ENCODE measurements at regions not wholly inside any gene's neighbourhood (a gene's known extent, or its start where the extent isn't known, plus 50 kb on each side); places are given as distances from the start of the nearest gene placed in this dataset.
A peak's percentile ranks its signal among the peaks of the same experiment; 100 is the strongest.

DNA sequence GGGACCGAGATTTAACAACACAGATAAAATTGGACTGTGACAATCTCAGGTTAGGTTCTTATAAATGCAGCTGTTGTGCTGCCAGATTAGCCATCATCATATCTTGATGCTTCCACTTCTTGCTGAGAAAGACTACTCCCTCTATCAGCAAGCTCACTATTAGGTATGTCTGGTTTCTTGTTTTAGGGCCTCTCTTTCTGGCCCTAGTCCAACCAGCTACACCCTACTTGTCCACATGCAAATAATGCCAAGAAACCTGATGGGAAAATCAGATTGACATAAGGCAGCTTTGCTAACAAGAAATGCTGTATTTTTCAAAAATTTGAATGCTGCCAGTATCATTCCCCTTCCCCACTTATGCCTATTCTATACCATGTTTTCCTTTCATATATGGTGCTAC lies 296.0 kb downstream of the RMST start:
- Histone ChIP-seq H4K20me1 (ENCODE audit: insufficient read depth, low read length) (no peaks in the 10 kb centered on the region), H3K4me1 (ENCODE audit: low read length) (peaks cover 58% of the 10 kb centered on the region), H3K9me3 (replicated peaks; ENCODE audit: insufficient read depth, low read length) (no peaks in the 10 kb centered on the region), H3K9me2 (replicated peaks; ENCODE audit: insufficient read depth, low read length) (no peaks in the 10 kb centered on the region), H3K4me3 (ENCODE audit: low read length) (no peak overlapping the region), H3K27me3 (replicated peaks; ENCODE audit: insufficient read depth, low read length) (no peaks in the 10 kb centered on the region), H3K27ac (ENCODE audit: low read length) (peak overlapping the region; percentile 17; the same call in 1 of the 2 replicates), H3K79me2 (ENCODE audit: low read length) (no peaks in the 10 kb centered on the region), H3K4me2 (ENCODE audit: low read depth, low read length) (no peak overlapping the region), H3F3A (ENCODE audit: insufficient read depth, low read length) (peaks cover 32% of the 10 kb centered on the region), H3K36me3 (replicated peaks; ENCODE audit: insufficient read depth, low read length) (no peaks in the 10 kb centered on the region), H2AFZ (ENCODE audit: low read length) (no peak overlapping the region), H3K9ac (ENCODE audit: low read length) (no peak overlapping the region)
- no peak for TF ChIP-seq EZH2phosphoT487 (IDR thresholded peaks at IDR 0.05; ENCODE audit: low read length)
- no peak for DNase-seq

DNA sequence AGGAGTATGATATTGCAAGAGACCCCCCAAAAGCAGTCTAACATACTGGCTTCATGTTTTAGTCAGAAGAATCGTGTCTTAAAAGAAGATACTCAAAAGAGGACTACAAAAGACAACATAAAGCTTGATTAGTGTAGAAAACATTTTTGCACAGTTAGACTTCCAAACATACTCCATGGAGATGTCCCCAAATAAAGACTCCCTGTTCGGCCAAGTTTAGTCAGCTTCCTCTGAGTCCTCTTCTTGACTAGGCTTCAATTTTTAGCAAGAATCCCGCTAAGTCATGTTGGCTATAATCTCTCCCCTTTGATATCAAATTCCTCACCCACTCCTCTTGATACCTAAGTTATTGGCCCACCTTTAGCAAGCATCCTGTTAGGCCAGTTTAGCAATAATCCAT lies 298.0 kb downstream of the RMST start:
- no peaks in the 10 kb centered on the region for H3K9me3 ChIP-seq (replicated peaks; ENCODE audit: insufficient read depth, low read length)
- no peaks in the 10 kb centered on the region for H4K20me1 ChIP-seq (ENCODE audit: insufficient read depth, low read length)
- H2AFZ ChIP-seq (ENCODE audit: low read length) = no peak overlapping the region
- H3K9me2 ChIP-seq (replicated peaks; ENCODE audit: insufficient read depth, low read length) = no peaks in the 10 kb centered on the region
- H3K4me2 ChIP-seq (ENCODE audit: low read depth, low read length) = no peak overlapping the region
- DNase-seq = no peak
- H3K79me2 ChIP-seq (ENCODE audit: low read length) = no peaks in the 10 kb centered on the region
- H3K27ac ChIP-seq (ENCODE audit: low read length) = no peak overlapping the region
- no peak overlapping the region for H3K4me3 ChIP-seq (ENCODE audit: low read length)
- H3F3A ChIP-seq (ENCODE audit: insufficient read depth, low read length) = peaks cover 13% of the 10 kb centered on the region
- H3K9ac ChIP-seq (ENCODE audit: low read length) = no peak overlapping the region
- H3K4me1 ChIP-seq (ENCODE audit: low read length) = peaks cover 39% of the 10 kb centered on the region
- no peaks in the 10 kb centered on the region for H3K36me3 ChIP-seq (replicated peaks; ENCODE audit: insufficient read depth, low read length)
- no peaks in the 10 kb centered on the region for H3K27me3 ChIP-seq (replicated peaks; ENCODE audit: insufficient read depth, low read length)
- TF ChIP-seq EZH2phosphoT487 (IDR thresholded peaks at IDR 0.05; ENCODE audit: low read length) = no peak
- no peak for TF ChIP-seq EZH2 (optimal IDR thresholded peaks at IDR 0.05; ENCODE audit: low read depth, low read length)
- TF ChIP-seq, protein P1, sequence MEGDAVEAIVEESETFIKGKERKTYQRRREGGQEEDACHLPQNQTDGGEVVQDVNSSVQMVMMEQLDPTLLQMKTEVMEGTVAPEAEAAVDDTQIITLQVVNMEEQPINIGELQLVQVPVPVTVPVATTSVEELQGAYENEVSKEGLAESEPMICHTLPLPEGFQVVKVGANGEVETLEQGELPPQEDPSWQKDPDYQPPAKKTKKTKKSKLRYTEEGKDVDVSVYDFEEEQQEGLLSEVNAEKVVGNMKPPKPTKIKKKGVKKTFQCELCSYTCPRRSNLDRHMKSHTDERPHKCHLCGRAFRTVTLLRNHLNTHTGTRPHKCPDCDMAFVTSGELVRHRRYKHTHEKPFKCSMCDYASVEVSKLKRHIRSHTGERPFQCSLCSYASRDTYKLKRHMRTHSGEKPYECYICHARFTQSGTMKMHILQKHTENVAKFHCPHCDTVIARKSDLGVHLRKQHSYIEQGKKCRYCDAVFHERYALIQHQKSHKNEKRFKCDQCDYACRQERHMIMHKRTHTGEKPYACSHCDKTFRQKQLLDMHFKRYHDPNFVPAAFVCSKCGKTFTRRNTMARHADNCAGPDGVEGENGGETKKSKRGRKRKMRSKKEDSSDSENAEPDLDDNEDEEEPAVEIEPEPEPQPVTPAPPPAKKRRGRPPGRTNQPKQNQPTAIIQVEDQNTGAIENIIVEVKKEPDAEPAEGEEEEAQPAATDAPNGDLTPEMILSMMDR (IDR thresholded peaks at IDR 0.05; ENCODE audit: low read length) = no peak

DNA sequence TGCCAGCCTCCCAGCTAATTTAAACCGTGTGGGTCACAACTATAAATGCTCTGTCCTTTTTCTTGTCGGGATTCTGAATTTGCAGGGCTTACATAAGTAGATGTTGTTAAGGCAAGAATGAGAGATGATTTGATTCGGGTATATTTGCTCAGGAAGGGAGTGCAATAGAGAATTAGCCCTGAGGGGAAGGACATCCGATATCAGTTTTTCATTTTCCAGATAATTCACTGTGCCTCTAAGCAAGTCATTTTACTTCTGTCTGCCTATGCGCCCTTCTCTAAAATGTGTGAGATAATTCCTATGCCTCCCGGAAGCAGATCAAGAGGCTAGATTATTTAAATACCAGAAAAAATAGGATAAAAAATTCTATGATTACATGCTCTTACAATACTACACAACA lies 300.5 kb downstream of the RMST start:
- H3K4me2 ChIP-seq (ENCODE audit: low read depth, low read length) = no peak overlapping the region
- TF ChIP-seq, protein P1 (IDR thresholded peaks at IDR 0.05; ENCODE audit: low read length) = no peak
- no peak for TF ChIP-seq EZH2 (optimal IDR thresholded peaks at IDR 0.05; ENCODE audit: low read depth, low read length)
- no peak for TF ChIP-seq EZH2phosphoT487 (IDR thresholded peaks at IDR 0.05; ENCODE audit: low read length)
- H3K27ac ChIP-seq (ENCODE audit: low read length) = no peak overlapping the region
- H3K9me3 ChIP-seq (replicated peaks; ENCODE audit: insufficient read depth, low read length) = no peaks in the 10 kb centered on the region
- H3K9ac ChIP-seq (ENCODE audit: low read length) = no peak overlapping the region
- H3K4me1 ChIP-seq (ENCODE audit: low read length) = peaks cover 18% of the 10 kb centered on the region
- no peak overlapping the region for H3K4me3 ChIP-seq (ENCODE audit: low read length)
- no peaks in the 10 kb centered on the region for H3K27me3 ChIP-seq (replicated peaks; ENCODE audit: insufficient read depth, low read length)
- no peaks in the 10 kb centered on the region for H4K20me1 ChIP-seq (ENCODE audit: insufficient read depth, low read length)
- no peaks in the 10 kb centered on the region for H3K9me2 ChIP-seq (replicated peaks; ENCODE audit: insufficient read depth, low read length)
- no peaks in the 10 kb centered on the region for H3K79me2 ChIP-seq (ENCODE audit: low read length)
- no peaks in the 10 kb centered on the region for H3K36me3 ChIP-seq (replicated peaks; ENCODE audit: insufficient read depth, low read length)
- no peak for DNase-seq
- no peaks in the 10 kb centered on the region; the same call in none of the 2 replicates for H3F3A ChIP-seq (ENCODE audit: insufficient read depth, low read length)
- H2AFZ ChIP-seq (ENCODE audit: low read length) = no peak overlapping the region

GRCh38 chr12:97764700-97765099 lies 302.1 kb downstream of the RMST start:
- H3K79me2 ChIP-seq (ENCODE audit: low read length) = no peaks in the 10 kb centered on the region
- no peaks in the 10 kb centered on the region for H3F3A ChIP-seq (ENCODE audit: insufficient read depth, low read length)
- no peaks in the 10 kb centered on the region for H3K36me3 ChIP-seq (replicated peaks; ENCODE audit: insufficient read depth, low read length)
- H3K9me2 ChIP-seq (replicated peaks; ENCODE audit: insufficient read depth, low read length) = no peaks in the 10 kb centered on the region
- H4K20me1 ChIP-seq (ENCODE audit: insufficient read depth, low read length) = no peaks in the 10 kb centered on the region
- H3K9me3 ChIP-seq (replicated peaks; ENCODE audit: insufficient read depth, low read length) = no peaks in the 10 kb centered on the region
- no peak overlapping the region for H3K4me2 ChIP-seq (ENCODE audit: low read depth, low read length)
- no peak overlapping the region for H3K9ac ChIP-seq (ENCODE audit: low read length)
- H3K27me3 ChIP-seq (replicated peaks; ENCODE audit: insufficient read depth, low read length) = no peaks in the 10 kb centered on the region
- H3K4me3 ChIP-seq (ENCODE audit: low read length) = no peak overlapping the region
- no peak overlapping the region for H2AFZ ChIP-seq (ENCODE audit: low read length)
- DNase-seq = no peak
- H3K27ac ChIP-seq (ENCODE audit: low read length) = no peak overlapping the region
- peaks cover 2% of the 10 kb centered on the region; the same call in 1 of the 2 replicates for H3K4me1 ChIP-seq (ENCODE audit: low read length)
- TF ChIP-seq EZH2 (optimal IDR thresholded peaks at IDR 0.05; ENCODE audit: low read depth, low read length) (no peak), EZH2phosphoT487 (IDR thresholded peaks at IDR 0.05; ENCODE audit: low read length) (no peak)
